ENCODE measurements at regions not wholly inside any gene's neighbourhood (a gene's known extent, or its start where the extent isn't known, plus 50 kb on each side); places are given as distances from the start of the nearest gene placed in this dataset.

DNA sequence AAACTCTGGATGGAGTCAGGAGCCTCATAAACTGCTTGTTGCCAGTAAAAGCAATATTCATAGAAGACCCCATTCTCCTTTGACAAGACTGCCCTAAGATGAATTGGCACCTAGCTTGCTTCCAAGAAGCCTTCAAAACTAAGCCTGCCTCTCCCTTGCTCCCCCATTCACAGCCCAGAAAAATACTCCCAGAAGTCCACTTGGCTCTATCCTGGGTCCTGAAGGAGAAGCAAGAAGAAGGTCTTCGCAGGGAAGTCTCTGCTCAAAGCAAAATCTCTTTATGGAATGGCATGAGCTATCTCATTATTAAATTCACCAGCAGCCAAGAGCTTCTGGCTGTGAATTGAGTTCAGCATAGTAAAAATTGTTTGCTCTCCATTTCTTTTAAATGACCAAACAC is 230.2 kb upstream of the ARRDC4 start:
- Histone ChIP-seq H3K9ac (ENCODE audit: low read length in 2 of 2) (no peak overlapping the region), H3K36me3 (ENCODE audit: control insufficient read depth in 2 of 2, insufficient read depth in 2 of 2, low read length in 2 of 2) (no peaks in the 10 kb centered on the region), H3K27me3 (ENCODE audit: control insufficient read depth in 1 of 2, insufficient read depth in 2 of 2, low read length in 2 of 2) (no peaks in the 10 kb centered on the region), H3K4me1 (ENCODE audit: control insufficient read depth, insufficient read depth, low read length) (no peaks in the 10 kb centered on the region), H3K4me3 (ENCODE audit: low read length in 2 of 2) (no peak overlapping the region), H3K27ac (ENCODE audit: low read length) (no peak overlapping the region), H3K9me3 (ENCODE audit: control insufficient read depth in 2 of 2, low read length in 2 of 2) (no peaks in the 10 kb centered on the region)

DNA sequence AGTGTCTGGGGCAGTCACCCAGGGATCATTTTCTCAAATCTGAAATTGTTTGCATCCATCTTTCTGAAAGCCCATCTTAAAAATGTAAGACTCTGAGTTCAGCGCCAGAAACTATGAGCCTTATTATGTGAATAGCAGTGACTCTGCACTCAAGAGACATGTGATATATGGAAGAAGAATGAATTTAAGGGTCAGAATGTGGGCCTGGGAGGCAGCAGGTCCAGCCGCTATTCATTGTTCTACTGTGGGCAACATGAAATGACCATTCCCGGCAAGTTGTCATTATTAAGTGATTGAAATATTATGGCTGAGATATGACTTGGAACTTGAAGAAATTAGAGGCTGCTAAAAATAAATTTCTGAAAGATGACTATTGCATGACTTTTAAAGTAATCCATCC is 228.6 kb upstream of the ARRDC4 start:
- H3K36me3 ChIP-seq (ENCODE audit: control insufficient read depth in 2 of 2, insufficient read depth in 2 of 2, low read length in 2 of 2) = no peaks in the 10 kb centered on the region
- H3K9me3 ChIP-seq (ENCODE audit: control insufficient read depth in 2 of 2, low read length in 2 of 2) = no peaks in the 10 kb centered on the region
- no peak overlapping the region for H3K4me3 ChIP-seq (ENCODE audit: low read length in 2 of 2)
- H3K4me1 ChIP-seq (ENCODE audit: control insufficient read depth, insufficient read depth, low read length) = no peaks in the 10 kb centered on the region
- H3K9ac ChIP-seq (ENCODE audit: low read length in 2 of 2) = no peak overlapping the region
- no peak overlapping the region for H3K27ac ChIP-seq (ENCODE audit: low read length)
- H3K27me3 ChIP-seq (ENCODE audit: control insufficient read depth in 1 of 2, insufficient read depth in 2 of 2, low read length in 2 of 2) = no peaks in the 10 kb centered on the region

DNA sequence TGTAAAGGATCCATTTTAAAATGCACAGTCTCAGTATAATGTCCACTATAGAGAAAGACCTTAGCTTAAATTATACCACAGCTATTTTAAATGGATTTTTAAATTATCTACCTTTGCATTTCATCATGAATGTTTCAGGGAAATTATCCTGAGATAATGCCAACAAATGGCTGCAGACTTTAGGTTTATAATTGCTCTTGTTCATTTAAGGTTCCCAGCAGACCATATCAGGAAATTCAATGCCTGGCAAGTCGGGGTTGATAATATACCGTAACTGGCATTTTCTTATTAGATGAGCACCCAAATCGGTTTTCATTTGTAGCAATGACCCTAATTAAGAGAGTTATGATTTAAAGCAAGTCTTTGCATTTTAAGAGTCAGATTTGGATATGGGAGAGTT is 227.1 kb upstream of the ARRDC4 start:
- H3K27me3 ChIP-seq (ENCODE audit: control insufficient read depth in 1 of 2, insufficient read depth in 2 of 2, low read length in 2 of 2) = no peaks in the 10 kb centered on the region
- H3K36me3 ChIP-seq (ENCODE audit: control insufficient read depth in 2 of 2, insufficient read depth in 2 of 2, low read length in 2 of 2) = no peaks in the 10 kb centered on the region
- no peaks in the 10 kb centered on the region for H3K9me3 ChIP-seq (ENCODE audit: control insufficient read depth in 2 of 2, low read length in 2 of 2)
- H3K27ac ChIP-seq (ENCODE audit: low read length) = no peak overlapping the region
- H3K9ac ChIP-seq (ENCODE audit: low read length in 2 of 2) = no peak overlapping the region
- no peak overlapping the region for H3K4me3 ChIP-seq (ENCODE audit: low read length in 2 of 2)
- no peaks in the 10 kb centered on the region for H3K4me1 ChIP-seq (ENCODE audit: control insufficient read depth, insufficient read depth, low read length)

DNA sequence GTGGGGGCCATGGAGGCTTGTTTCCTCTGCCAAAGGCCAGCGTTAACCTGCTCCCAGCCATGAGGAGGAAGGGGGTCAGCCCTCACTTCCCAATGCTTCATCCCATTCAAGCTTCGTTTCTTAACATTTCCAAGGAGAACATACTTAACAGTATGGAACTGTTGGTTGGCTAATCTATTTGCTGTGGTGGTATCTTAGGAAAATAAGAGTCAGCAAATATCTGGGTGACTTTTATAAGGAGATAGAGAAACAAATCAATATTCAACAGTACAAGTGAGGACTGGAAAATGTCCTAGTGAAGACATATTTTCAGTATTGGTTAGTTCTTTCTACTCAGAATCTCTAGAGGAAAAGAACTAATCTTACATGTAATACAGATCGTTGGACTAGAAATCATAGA is 223.8 kb upstream of the ARRDC4 start:
- Histone ChIP-seq H3K27ac (ENCODE audit: low read length) (no peak overlapping the region), H3K36me3 (ENCODE audit: control insufficient read depth in 2 of 2, insufficient read depth in 2 of 2, low read length in 2 of 2) (no peaks in the 10 kb centered on the region), H3K4me1 (ENCODE audit: control insufficient read depth, insufficient read depth, low read length) (no peaks in the 10 kb centered on the region), H3K9me3 (ENCODE audit: control insufficient read depth in 2 of 2, low read length in 2 of 2) (no peaks in the 10 kb centered on the region), H3K27me3 (ENCODE audit: control insufficient read depth in 1 of 2, insufficient read depth in 2 of 2, low read length in 2 of 2) (no peaks in the 10 kb centered on the region), H3K9ac (ENCODE audit: low read length in 2 of 2) (no peak overlapping the region), H3K4me3 (ENCODE audit: low read length in 2 of 2) (no peak overlapping the region)

- Histone ChIP-seq H3K27ac (ENCODE audit: low read length) (no peak overlapping the region), H3K27me3 (ENCODE audit: control insufficient read depth in 1 of 2, insufficient read depth in 2 of 2, low read length in 2 of 2) (no peaks in the 10 kb centered on the region), H3K36me3 (ENCODE audit: control insufficient read depth in 2 of 2, insufficient read depth in 2 of 2, low read length in 2 of 2) (peaks cover 0 to 2% of the 10 kb centered on the region in 2 donors), H3K4me1 (ENCODE audit: control insufficient read depth, insufficient read depth, low read length) (no peaks in the 10 kb centered on the region), H3K4me3 (ENCODE audit: low read length in 2 of 2) (no peak overlapping the region), H3K9me3 (ENCODE audit: control insufficient read depth in 2 of 2, low read length in 2 of 2) (no peaks in the 10 kb centered on the region), H3K9ac (ENCODE audit: low read length in 2 of 2) (no peak overlapping the region)
Observed at GRCh38 chr15:97745481-97746071, 214.9 kb upstream of the ARRDC4 start.

GRCh38 chr15:97747342-97747741 is 213.2 kb upstream of the ARRDC4 start:
- no peaks in the 10 kb centered on the region for H3K27me3 ChIP-seq (ENCODE audit: control insufficient read depth in 1 of 2, insufficient read depth in 2 of 2, low read length in 2 of 2)
- H3K27ac ChIP-seq (ENCODE audit: low read length) = no peak overlapping the region
- H3K9ac ChIP-seq (ENCODE audit: low read length in 2 of 2) = no peak overlapping the region
- no peak overlapping the region for H3K4me3 ChIP-seq (ENCODE audit: low read length in 2 of 2)
- H3K4me1 ChIP-seq (ENCODE audit: control insufficient read depth, insufficient read depth, low read length) = no peaks in the 10 kb centered on the region
- peaks cover 0 to 2% of the 10 kb centered on the region in 2 donors for H3K36me3 ChIP-seq (ENCODE audit: control insufficient read depth in 2 of 2, insufficient read depth in 2 of 2, low read length in 2 of 2)
- no peaks in the 10 kb centered on the region for H3K9me3 ChIP-seq (ENCODE audit: control insufficient read depth in 2 of 2, low read length in 2 of 2)

- Histone ChIP-seq H3K36me3 (ENCODE audit: control insufficient read depth in 2 of 2, insufficient read depth in 2 of 2, low read length in 2 of 2) (no peaks in the 10 kb centered on the region), H3K27me3 (ENCODE audit: control insufficient read depth in 1 of 2, insufficient read depth in 2 of 2, low read length in 2 of 2) (no peaks in the 10 kb centered on the region), H3K4me3 (ENCODE audit: low read length in 2 of 2) (no peak overlapping the region), H3K9ac (ENCODE audit: low read length in 2 of 2) (no peak overlapping the region), H3K27ac (ENCODE audit: low read length) (no peak overlapping the region), H3K9me3 (ENCODE audit: control insufficient read depth in 2 of 2, low read length in 2 of 2) (no peaks in the 10 kb centered on the region), H3K4me1 (ENCODE audit: control insufficient read depth, insufficient read depth, low read length) (no peaks in the 10 kb centered on the region)
Observed at GRCh38 chr15:97748576-97748975, 211.9 kb upstream of the ARRDC4 start.

DNA sequence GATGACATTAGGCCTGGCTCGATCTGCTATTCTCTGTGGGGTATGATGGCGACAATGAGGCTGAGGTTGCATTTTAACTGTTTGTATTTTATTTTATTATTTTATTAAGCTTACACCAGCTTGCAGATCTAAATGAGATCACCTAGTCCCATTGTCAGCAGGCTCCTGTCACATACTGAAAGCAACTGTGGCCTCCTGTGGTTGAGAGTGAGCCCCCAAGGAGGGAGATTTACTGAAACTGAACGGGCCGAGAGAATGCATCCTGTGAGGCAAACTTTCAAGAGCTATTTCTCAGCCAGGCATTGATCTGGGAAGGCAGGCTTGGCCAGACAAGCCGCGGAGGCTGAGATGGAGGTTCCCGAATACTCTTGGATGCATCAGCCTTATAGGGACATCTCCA is 210.4 kb upstream of the ARRDC4 start:
- Histone ChIP-seq H3K36me3 (ENCODE audit: control insufficient read depth in 2 of 2, insufficient read depth in 2 of 2, low read length in 2 of 2) (no peaks in the 10 kb centered on the region), H3K4me3 (ENCODE audit: low read length in 2 of 2) (no peak overlapping the region), H3K9me3 (ENCODE audit: control insufficient read depth in 2 of 2, low read length in 2 of 2) (no peaks in the 10 kb centered on the region), H3K27me3 (ENCODE audit: control insufficient read depth in 1 of 2, insufficient read depth in 2 of 2, low read length in 2 of 2) (no peaks in the 10 kb centered on the region), H3K9ac (ENCODE audit: low read length in 2 of 2) (no peak overlapping the region), H3K4me1 (ENCODE audit: control insufficient read depth, insufficient read depth, low read length) (no peaks in the 10 kb centered on the region), H3K27ac (ENCODE audit: low read length) (no peak overlapping the region)

DNA sequence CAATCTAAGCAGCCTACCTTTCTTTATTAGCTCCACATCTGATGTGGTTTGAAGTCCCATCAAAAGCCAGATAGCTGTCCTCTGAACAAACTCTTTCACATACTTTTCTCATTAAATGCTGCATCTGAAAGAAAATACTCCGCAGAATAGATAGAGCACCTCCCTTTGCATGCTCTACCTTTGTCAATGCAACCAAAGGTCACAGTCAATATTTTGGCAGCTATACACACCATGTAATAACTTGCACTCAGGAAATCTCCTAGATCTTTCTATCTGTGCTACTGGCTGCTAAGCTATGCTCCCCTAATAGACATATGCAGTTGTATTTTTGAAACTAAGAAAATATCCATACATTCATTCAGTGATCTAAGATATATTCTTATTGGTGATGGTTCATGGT is 204.8 kb upstream of the ARRDC4 start:
- H3K27me3 ChIP-seq (ENCODE audit: control insufficient read depth in 1 of 2, insufficient read depth in 2 of 2, low read length in 2 of 2) = no peaks in the 10 kb centered on the region
- H3K9ac ChIP-seq (ENCODE audit: low read length in 2 of 2) = no peak overlapping the region
- peaks cover 1% of the 10 kb centered on the region for H3K4me1 ChIP-seq (ENCODE audit: control insufficient read depth, insufficient read depth, low read length)
- no peaks in the 10 kb centered on the region for H3K36me3 ChIP-seq (ENCODE audit: control insufficient read depth in 2 of 2, insufficient read depth in 2 of 2, low read length in 2 of 2)
- no peak overlapping the region for H3K4me3 ChIP-seq (ENCODE audit: low read length in 2 of 2)
- H3K27ac ChIP-seq (ENCODE audit: low read length) = no peak overlapping the region
- no peaks in the 10 kb centered on the region for H3K9me3 ChIP-seq (ENCODE audit: control insufficient read depth in 2 of 2, low read length in 2 of 2)

- Histone ChIP-seq H3K4me1 (ENCODE audit: control insufficient read depth, insufficient read depth, low read length) (peaks cover 7% of the 10 kb centered on the region), H3K4me3 (ENCODE audit: low read length in 2 of 2) (no peak overlapping the region), H3K9ac (ENCODE audit: low read length in 2 of 2) (no peak overlapping the region), H3K27me3 (ENCODE audit: control insufficient read depth in 1 of 2, insufficient read depth in 2 of 2, low read length in 2 of 2) (no peaks in the 10 kb centered on the region), H3K9me3 (ENCODE audit: control insufficient read depth in 2 of 2, low read length in 2 of 2) (no peaks in the 10 kb centered on the region), H3K36me3 (ENCODE audit: control insufficient read depth in 2 of 2, insufficient read depth in 2 of 2, low read length in 2 of 2) (no peaks in the 10 kb centered on the region), H3K27ac (ENCODE audit: low read length) (no peak overlapping the region)
Observed at GRCh38 chr15:97759363-97759762, 201.1 kb upstream of the ARRDC4 start.

GRCh38 chr15:97761110-97761509 is 199.4 kb upstream of the ARRDC4 start:
- Histone ChIP-seq H3K36me3 (ENCODE audit: control insufficient read depth in 2 of 2, insufficient read depth in 2 of 2, low read length in 2 of 2) (no peaks in the 10 kb centered on the region), H3K9ac (ENCODE audit: low read length in 2 of 2) (no peak overlapping the region), H3K27ac (ENCODE audit: low read length) (no peak overlapping the region), H3K4me3 (ENCODE audit: low read length in 2 of 2) (no peak overlapping the region), H3K9me3 (ENCODE audit: control insufficient read depth in 2 of 2, low read length in 2 of 2) (no peaks in the 10 kb centered on the region), H3K4me1 (ENCODE audit: control insufficient read depth, insufficient read depth, low read length) (peaks cover 7% of the 10 kb centered on the region), H3K27me3 (ENCODE audit: control insufficient read depth in 1 of 2, insufficient read depth in 2 of 2, low read length in 2 of 2) (no peaks in the 10 kb centered on the region)
